Kidney glomerular epithelial cell (primary cell): ENCODE measurements at regions not wholly inside any gene's neighbourhood (a gene's known extent, or its start where the extent isn't known, plus 50 kb on each side); places are given as distances from the start of the nearest gene placed in this dataset.

Experiments
- DNase-seq: peaks from one replicate; lab custom pipeline; 2025; lab: John Stamatoyannopoulos, UW

GRCh38 chr16:80418517-80419355 is 122.1 kb upstream of the DYNLRB2 start:
- no peak for DNase-seq

GRCh38 chr16:80417706-80418271 is 123.0 kb upstream of the DYNLRB2 start:
- no peak for DNase-seq

GRCh38 chr16:80408014-80408413 is 132.8 kb upstream of the DYNLRB2 start:
- no peak for DNase-seq

- peak; percentile 49 for DNase-seq
Measured at GRCh38 chr16:80407265-80407987, 133.4 kb upstream of the DYNLRB2 start.

- DNase-seq, result no peak
Measured at GRCh38 chr16:80404847-80405246, 135.9 kb upstream of the DYNLRB2 start.

GRCh38 chr16:80403894-80404293 is 136.9 kb upstream of the DYNLRB2 start:
- no peak for DNase-seq

- no peak for DNase-seq
Measured at GRCh38 chr16:80390871-80391489, 149.8 kb upstream of the DYNLRB2 start.

- no peak for DNase-seq
Measured at GRCh38 chr16:80390046-80390445, 150.7 kb upstream of the DYNLRB2 start.

GRCh38 chr16:80389338-80389737 is 151.5 kb upstream of the DYNLRB2 start:
- no peak for DNase-seq

- DNase-seq, result no peak
Measured at GRCh38 chr16:80387318-80387921, 153.4 kb upstream of the DYNLRB2 start.

GRCh38 chr16:80384862-80385261 is 155.9 kb upstream of the DYNLRB2 start:
- no peak for DNase-seq

- DNase-seq, result no peak
Measured at GRCh38 chr16:80380514-80380913, 160.3 kb upstream of the DYNLRB2 start.

GRCh38 chr16:80377096-80377956 is 163.5 kb upstream of the DYNLRB2 start:
- no peak for DNase-seq

GRCh38 chr16:80375973-80376372 is 164.8 kb upstream of the DYNLRB2 start:
- DNase-seq, result peak; percentile 10

- DNase-seq, result no peak
Measured at GRCh38 chr16:80375513-80375912, 165.3 kb upstream of the DYNLRB2 start.

GRCh38 chr16:80372341-80372740 is 168.5 kb upstream of the DYNLRB2 start:
- no peak for DNase-seq

- DNase-seq, result peak; percentile 78
Measured at GRCh38 chr16:80369138-80369958, 171.4 kb upstream of the DYNLRB2 start.

- no peak for DNase-seq
Measured at GRCh38 chr16:80367037-80367658, 173.6 kb upstream of the DYNLRB2 start.

GRCh38 chr16:80366023-80366422 is 174.8 kb upstream of the DYNLRB2 start:
- no peak for DNase-seq

GRCh38 chr16:80362816-80363215 is 178.0 kb upstream of the DYNLRB2 start:
- DNase-seq, result no peak
